ENCODE measurements at regions not wholly inside any gene's neighbourhood (a gene's known extent, or its start where the extent isn't known, plus 50 kb on each side); places are given as distances from the start of the nearest gene placed in this dataset.
"Not testable (repeated sequence)": the region's sequence is repeated elsewhere in the genome, so short reads cannot be mapped to it uniquely, and the experiment has no call there.

- no peak for DNase-seq
Observed at GRCh38 chr6:4486568-4487315, 289.5 kb upstream of the CDYL start.

GRCh38 chr6:4485735-4486134 lies 290.5 kb upstream of the CDYL start:
- DNase-seq: no peak

GRCh38 chr6:4482461-4482860 lies 293.7 kb upstream of the CDYL start:
- no peak for DNase-seq

- DNase-seq: no peak
Observed at GRCh38 chr6:4480788-4481735, 295.1 kb upstream of the CDYL start.

GRCh38 chr6:4478098-4478497 lies 298.1 kb upstream of the CDYL start:
- no peak for DNase-seq

GRCh38 chr6:4474810-4475209 lies 301.4 kb upstream of the CDYL start:
- no peak for DNase-seq

- DNase-seq: no peak
Observed at GRCh38 chr6:4472969-4473642, 303.1 kb upstream of the CDYL start.

- DNase-seq: no peak
Observed at GRCh38 chr6:4472222-4472621, 304.0 kb upstream of the CDYL start.

GRCh38 chr6:4471515-4471914 lies 304.7 kb upstream of the CDYL start:
- DNase-seq: not testable (repeated sequence)

GRCh38 chr6:4470698-4471210 lies 305.4 kb upstream of the CDYL start:
- DNase-seq: no peak

GRCh38 chr6:4466769-4467480 lies 309.3 kb upstream of the CDYL start:
- no peak for DNase-seq

GRCh38 chr6:4466261-4466660 lies 309.9 kb upstream of the CDYL start:
- DNase-seq: no peak

- DNase-seq: no peak
Observed at GRCh38 chr6:4464638-4465037, 311.6 kb upstream of the CDYL start.

GRCh38 chr6:4463236-4463635 lies 313.0 kb upstream of the CDYL start:
- no peak for DNase-seq

- no peak for DNase-seq
Observed at GRCh38 chr6:4460586-4461475, 315.4 kb upstream of the CDYL start.

- no peak for DNase-seq
Observed at GRCh38 chr6:4459996-4460395, 316.2 kb upstream of the CDYL start.

- no peak for DNase-seq
Observed at GRCh38 chr6:4459032-4459431, 317.2 kb upstream of the CDYL start.

GRCh38 chr6:4451718-4452117 lies 316.3 kb upstream of the ECI2 start:
- DNase-seq: no peak

- no peak for DNase-seq
Observed at GRCh38 chr6:4451081-4451480, 315.7 kb upstream of the ECI2 start.

- no peak for DNase-seq
Observed at GRCh38 chr6:4450237-4450636, 314.9 kb upstream of the ECI2 start.

GRCh38 chr6:4449409-4449808 lies 314.0 kb upstream of the ECI2 start:
- DNase-seq: no peak

GRCh38 chr6:4448841-4449240 lies 313.5 kb upstream of the ECI2 start:
- DNase-seq: no peak
